ENCODE measurements at regions not wholly inside any gene's neighbourhood (a gene's known extent, or its start where the extent isn't known, plus 50 kb on each side); places are given as distances from the start of the nearest gene placed in this dataset.

DNA sequence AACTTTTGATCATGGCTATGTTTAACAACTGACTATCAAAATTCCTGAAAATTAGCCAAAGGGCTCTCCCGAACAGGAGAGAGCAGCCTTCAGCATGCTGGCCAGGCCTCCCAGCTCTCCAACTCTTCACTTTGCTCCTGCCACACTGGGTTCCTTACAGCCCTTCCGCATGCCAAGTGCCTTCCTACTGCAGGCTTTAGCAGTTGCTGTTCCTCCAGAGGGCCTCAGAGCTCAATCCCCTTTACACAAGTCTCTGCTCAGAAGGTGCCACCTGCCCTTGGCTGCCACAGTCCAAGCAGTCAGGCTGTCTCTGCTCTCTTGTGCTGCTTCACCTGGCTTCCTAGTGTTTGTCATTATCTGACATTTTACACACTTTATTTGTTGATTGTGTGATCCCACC lies 553.1 kb upstream of the PPP2R3A start:
- TF ChIP-seq, protein P1, sequence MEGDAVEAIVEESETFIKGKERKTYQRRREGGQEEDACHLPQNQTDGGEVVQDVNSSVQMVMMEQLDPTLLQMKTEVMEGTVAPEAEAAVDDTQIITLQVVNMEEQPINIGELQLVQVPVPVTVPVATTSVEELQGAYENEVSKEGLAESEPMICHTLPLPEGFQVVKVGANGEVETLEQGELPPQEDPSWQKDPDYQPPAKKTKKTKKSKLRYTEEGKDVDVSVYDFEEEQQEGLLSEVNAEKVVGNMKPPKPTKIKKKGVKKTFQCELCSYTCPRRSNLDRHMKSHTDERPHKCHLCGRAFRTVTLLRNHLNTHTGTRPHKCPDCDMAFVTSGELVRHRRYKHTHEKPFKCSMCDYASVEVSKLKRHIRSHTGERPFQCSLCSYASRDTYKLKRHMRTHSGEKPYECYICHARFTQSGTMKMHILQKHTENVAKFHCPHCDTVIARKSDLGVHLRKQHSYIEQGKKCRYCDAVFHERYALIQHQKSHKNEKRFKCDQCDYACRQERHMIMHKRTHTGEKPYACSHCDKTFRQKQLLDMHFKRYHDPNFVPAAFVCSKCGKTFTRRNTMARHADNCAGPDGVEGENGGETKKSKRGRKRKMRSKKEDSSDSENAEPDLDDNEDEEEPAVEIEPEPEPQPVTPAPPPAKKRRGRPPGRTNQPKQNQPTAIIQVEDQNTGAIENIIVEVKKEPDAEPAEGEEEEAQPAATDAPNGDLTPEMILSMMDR (IDR thresholded peaks at IDR 0.05; ENCODE audit: low read depth, low read length): no peak
- TF ChIP-seq EZH2phosphoT487 (IDR thresholded peaks at IDR 0.05; ENCODE audit: low read depth): no peak
